CD4-positive, alpha-beta memory T cell (primary cell): ENCODE measurements at regions not wholly inside any gene's neighbourhood (a gene's known extent, or its start where the extent isn't known, plus 50 kb on each side); places are given as distances from the start of the nearest gene placed in this dataset.

Experiments
- CTCF ChIA-PET: fragments of 350-600 bp; sonication (Branson Sonifier 250); formaldehyde crosslinking; loops from one replicate; lab custom pipeline; 2021; ENCODE audit warnings: inconsistent platforms; ENCODE audit not compliant: partially characterized antibody; lab: Charles Lee
- POLR2A ChIA-PET: fragments of 350-600 bp; sonication (Branson Sonifier 250); formaldehyde crosslinking; loops from one replicate; lab custom pipeline; 2021; ENCODE audit not compliant: partially characterized antibody; lab: Charles Lee
- DNase-seq, 5 donors: peaks; one replicate each; pipeline versions ENCODE4 v3.0.0 to v3.0.0-alpha.2; 2020 to 2022; ENCODE audit warnings: mixed read lengths in 1 of 5
- H3K27ac ChIP-seq: one replicate; pipeline ENCODE4 v1.7.0; 2013; ENCODE audit warnings: low read depth, low read length
- H3K27me3 ChIP-seq: 2 replicates; pipeline ENCODE4 v1.7.0; 2013; ENCODE audit warnings: mild to moderate bottlenecking, low read length, moderate library complexity; ENCODE audit not compliant: insufficient read depth
- H3K36me3 ChIP-seq: 2 replicates; pipeline ENCODE4 v1.7.0; 2013; ENCODE audit warnings: mild to moderate bottlenecking, low read length, moderate library complexity; ENCODE audit not compliant: insufficient read depth
- H3K4me1 ChIP-seq: 2 replicates; pipeline ENCODE4 v1.7.0; 2013; ENCODE audit warnings: mild to moderate bottlenecking, low read length, moderate library complexity; ENCODE audit not compliant: insufficient read depth
- H3K4me3 ChIP-seq, 2 donors: one replicate each; pipeline ENCODE4 v1.7.0; 2013; ENCODE audit warnings: low read length in 2 of 2, mild to moderate bottlenecking in 1 of 2
- H3K9me3 ChIP-seq, 2 donors: one replicate each; pipeline ENCODE4 v1.7.0; 2013; ENCODE audit warnings: low read length in 2 of 2, control low read depth in 1 of 2; ENCODE audit not compliant: control insufficient read depth in 1 of 2
- H3K27ac Mint-ChIP-seq, 7 donors: one replicate each; pipeline ENCODE4 v1.8.0; 2020 to 2021; ENCODE audit warnings: mixed read lengths in 7 of 7, mild to moderate bottlenecking in 6 of 7, inconsistent platforms in 3 of 7, moderate library complexity in 3 of 7
- H3K27me3 Mint-ChIP-seq, 2 donors: one replicate each; pipeline ENCODE4 v1.8.0; 2020 to 2021; ENCODE audit warnings: mixed read lengths in 2 of 2
- H3K36me3 Mint-ChIP-seq, 2 donors: one replicate each; pipeline ENCODE4 v1.8.0; 2020 to 2021; ENCODE audit warnings: mixed read lengths in 2 of 2, inconsistent platforms in 1 of 2, mild to moderate bottlenecking in 1 of 2
- H3K4me1 Mint-ChIP-seq, 4 donors: one replicate each; pipeline ENCODE4 v1.8.0; 2020 to 2021; ENCODE audit warnings: mixed read lengths in 4 of 4, mild to moderate bottlenecking in 1 of 4
- H3K4me3 Mint-ChIP-seq, 8 donors: one replicate each; pipeline ENCODE4 v1.8.0; 2020 to 2021; ENCODE audit warnings: mixed read lengths in 8 of 8, mild to moderate bottlenecking in 7 of 8, moderate library complexity in 6 of 8, inconsistent platforms in 3 of 8
- H3K9me3 Mint-ChIP-seq, 8 donors: one replicate each; pipeline ENCODE4 v1.8.0; 2020 to 2021; ENCODE audit warnings: mixed read lengths in 8 of 8, mild to moderate bottlenecking in 5 of 8, inconsistent platforms in 3 of 8, moderate library complexity in 1 of 8
- intact Hi-C: fragments of 100-400 bp; cut with micrococcal nuclease; formaldehyde crosslinking; loops from one replicate; pipeline ENCODE4 v1.15.1; 2023

GRCh38 chr1:79287982-79288381 is 281.5 kb upstream of the ADGRL4 start:
- intact Hi-C loops = no loop called here
- Histone ChIP-seq H3K27ac (no peak overlapping the region), H3K4me1 (no peaks in the 10 kb centered on the region), H3K36me3 (no peaks in the 10 kb centered on the region), H3K4me3 (no peak overlapping the region), H3K27me3 (no peaks in the 10 kb centered on the region), H3K9me3 (no peaks in the 10 kb centered on the region)
- Mint-ChIP-seq H3K4me1 (no peaks in the 10 kb centered on the region), H3K36me3 (no peaks in the 10 kb centered on the region), H3K4me3 (no peak overlapping the region), H3K27ac (no peak overlapping the region), H3K9me3 (peaks cover 0 to 5% (median 1%) of the 10 kb centered on the region in 8 donors), H3K27me3 (no peaks in the 10 kb centered on the region)
- CTCF ChIA-PET = no interaction called here
- DNase-seq = no peak
- POLR2A ChIA-PET = no interaction called here

- ChIA-PET POLR2A (no interaction called here), CTCF (no interaction called here)
- Mint-ChIP-seq H3K36me3 (no peaks in the 10 kb centered on the region), H3K27ac (no peak overlapping the region), H3K9me3 (peaks cover 0 to 4% (median 0%) of the 10 kb centered on the region in 8 donors), H3K27me3 (no peaks in the 10 kb centered on the region), H3K4me3 (no peak overlapping the region), H3K4me1 (no peaks in the 10 kb centered on the region)
- Histone ChIP-seq H3K36me3 (no peaks in the 10 kb centered on the region), H3K4me1 (no peaks in the 10 kb centered on the region), H3K4me3 (no peak overlapping the region), H3K27me3 (no peaks in the 10 kb centered on the region), H3K27ac (no peak overlapping the region), H3K9me3 (no peaks in the 10 kb centered on the region)
- no peak for DNase-seq
- intact Hi-C loops = no loop called here
Measured at GRCh38 chr1:79285667-79286066, 279.1 kb upstream of the ADGRL4 start.

- Mint-ChIP-seq H3K9me3 (peaks cover 0 to 10% (median 0%) of the 10 kb centered on the region in 8 donors), H3K27me3 (no peaks in the 10 kb centered on the region), H3K4me1 (no peaks in the 10 kb centered on the region), H3K27ac (no peak overlapping the region), H3K4me3 (no peak overlapping the region), H3K36me3 (no peaks in the 10 kb centered on the region)
- H3K9me3 ChIP-seq = no peaks in the 10 kb centered on the region
- POLR2A ChIA-PET = no interaction called here
- no peaks in the 10 kb centered on the region for H3K4me1 ChIP-seq
- intact Hi-C loops = no loop called here
- H3K27ac ChIP-seq = no peak overlapping the region
- H3K36me3 ChIP-seq = no peaks in the 10 kb centered on the region
- DNase-seq = no peak
- CTCF ChIA-PET = no interaction called here
- no peaks in the 10 kb centered on the region for H3K27me3 ChIP-seq
- no peak overlapping the region for H3K4me3 ChIP-seq
Measured at GRCh38 chr1:79283451-79283850, 276.9 kb upstream of the ADGRL4 start.

GRCh38 chr1:79281442-79281841 is 274.9 kb upstream of the ADGRL4 start:
- no peak for DNase-seq
- Histone ChIP-seq H3K4me1 (no peaks in the 10 kb centered on the region), H3K9me3 (no peaks in the 10 kb centered on the region), H3K27ac (no peak overlapping the region), H3K36me3 (no peaks in the 10 kb centered on the region), H3K27me3 (no peaks in the 10 kb centered on the region), H3K4me3 (no peak overlapping the region)
- CTCF ChIA-PET = no interaction called here
- no peak overlapping the region for H3K27ac Mint-ChIP-seq
- H3K4me1 Mint-ChIP-seq = no peaks in the 10 kb centered on the region
- intact Hi-C loops = no loop called here
- POLR2A ChIA-PET = no interaction called here
- H3K4me3 Mint-ChIP-seq = no peak overlapping the region
- H3K9me3 Mint-ChIP-seq = peaks cover 0 to 10% (median 0%) of the 10 kb centered on the region in 8 donors
- H3K27me3 Mint-ChIP-seq = no peaks in the 10 kb centered on the region
- no peaks in the 10 kb centered on the region for H3K36me3 Mint-ChIP-seq

GRCh38 chr1:79271759-79272158 is 265.2 kb upstream of the ADGRL4 start:
- no peak overlapping the region for H3K27ac ChIP-seq
- H3K36me3 Mint-ChIP-seq = no peaks in the 10 kb centered on the region
- H3K27me3 ChIP-seq = no peaks in the 10 kb centered on the region
- ChIA-PET CTCF (no interaction called here), POLR2A (no interaction called here)
- DNase-seq = no peak
- no peak overlapping the region for H3K4me3 ChIP-seq
- no peaks in the 10 kb centered on the region for H3K9me3 ChIP-seq
- H3K4me1 ChIP-seq = no peaks in the 10 kb centered on the region
- peaks cover 3 to 22% (median 9%) of the 10 kb centered on the region in 8 donors for H3K9me3 Mint-ChIP-seq
- H3K4me1 Mint-ChIP-seq = no peaks in the 10 kb centered on the region
- H3K27me3 Mint-ChIP-seq = no peaks in the 10 kb centered on the region
- no peaks in the 10 kb centered on the region for H3K36me3 ChIP-seq
- intact Hi-C loops = no loop called here
- H3K27ac Mint-ChIP-seq = no peak overlapping the region
- no peak overlapping the region for H3K4me3 Mint-ChIP-seq

GRCh38 chr1:79264975-79265818 is 258.7 kb upstream of the ADGRL4 start:
- ChIA-PET CTCF (no interaction called here), POLR2A (no interaction called here)
- Mint-ChIP-seq H3K27me3 (no peaks in the 10 kb centered on the region), H3K4me3 (no peak overlapping the region), H3K27ac (no peak overlapping the region), H3K9me3 (peaks cover 0 to 11% (median 2%) of the 10 kb centered on the region in 8 donors), H3K4me1 (no peaks in the 10 kb centered on the region), H3K36me3 (no peaks in the 10 kb centered on the region)
- H3K36me3 ChIP-seq = no peaks in the 10 kb centered on the region
- intact Hi-C loops = no loop called here
- H3K27me3 ChIP-seq = no peaks in the 10 kb centered on the region
- no peak overlapping the region for H3K4me3 ChIP-seq
- H3K9me3 ChIP-seq = no peaks in the 10 kb centered on the region
- DNase-seq = no peak
- no peak overlapping the region for H3K27ac ChIP-seq
- H3K4me1 ChIP-seq = no peaks in the 10 kb centered on the region

GRCh38 chr1:79264285-79264684 is 257.8 kb upstream of the ADGRL4 start:
- H3K36me3 Mint-ChIP-seq = no peaks in the 10 kb centered on the region
- no peaks in the 10 kb centered on the region for H3K9me3 ChIP-seq

More at GRCh38 chr1:79264285-79264684, 257.8 kb upstream of the ADGRL4 start:
- Mint-ChIP-seq H3K4me1 (no peaks in the 10 kb centered on the region), H3K9me3 (peaks cover 0 to 8% (median 0%) of the 10 kb centered on the region in 8 donors), H3K27ac (no peak overlapping the region), H3K27me3 (no peaks in the 10 kb centered on the region), H3K4me3 (no peak overlapping the region)
- Histone ChIP-seq H3K27me3 (no peaks in the 10 kb centered on the region), H3K4me1 (no peaks in the 10 kb centered on the region), H3K36me3 (no peaks in the 10 kb centered on the region), H3K27ac (no peak overlapping the region), H3K4me3 (no peak overlapping the region)
- POLR2A ChIA-PET = no interaction called here
- DNase-seq = no peak
- CTCF ChIA-PET = no interaction called here
- intact Hi-C loops = no loop called here
